ENCODE measurements at regions not wholly inside any gene's neighbourhood (a gene's known extent, or its start where the extent isn't known, plus 50 kb on each side); places are given as distances from the start of the nearest gene placed in this dataset.
"Not testable (repeated sequence)": the region's sequence is repeated elsewhere in the genome, so short reads cannot be mapped to it uniquely, and the experiment has no call there.

GRCh38 chr4:62510228-62510627 lies 1310.1 kb downstream of the ADGRL3 start:
- DNase-seq, result no peak

- DNase-seq, result no peak
Measured at GRCh38 chr4:62500296-62500695, 1300.2 kb downstream of the ADGRL3 start.

GRCh38 chr4:62495032-62495431 lies 1294.9 kb downstream of the ADGRL3 start:
- DNase-seq, result no peak

GRCh38 chr4:62491756-62492155 lies 1291.6 kb downstream of the ADGRL3 start:
- DNase-seq, result not testable (repeated sequence)

- no peak for DNase-seq
Measured at GRCh38 chr4:62490635-62491034, 1290.5 kb downstream of the ADGRL3 start.

- no peak for DNase-seq
Measured at GRCh38 chr4:62487016-62487415, 1286.9 kb downstream of the ADGRL3 start.

GRCh38 chr4:62484357-62484756 lies 1284.2 kb downstream of the ADGRL3 start:
- no peak for DNase-seq

- DNase-seq, result no peak
Measured at GRCh38 chr4:62482355-62482754, 1282.2 kb downstream of the ADGRL3 start.

- no peak for DNase-seq
Measured at GRCh38 chr4:62475596-62475995, 1275.5 kb downstream of the ADGRL3 start.

GRCh38 chr4:62474802-62475201 lies 1274.7 kb downstream of the ADGRL3 start:
- DNase-seq, result no peak

GRCh38 chr4:62471021-62471420 lies 1270.9 kb downstream of the ADGRL3 start:
- no peak for DNase-seq

- DNase-seq, result no peak
Measured at GRCh38 chr4:62470421-62470983, 1270.4 kb downstream of the ADGRL3 start.

GRCh38 chr4:62470020-62470419 lies 1269.9 kb downstream of the ADGRL3 start:
- DNase-seq, result no peak

GRCh38 chr4:62461961-62462360 lies 1261.8 kb downstream of the ADGRL3 start:
- DNase-seq, result no peak

- no peak for DNase-seq
Measured at GRCh38 chr4:62460329-62460728, 1260.2 kb downstream of the ADGRL3 start.

GRCh38 chr4:62457356-62457755 lies 1257.2 kb downstream of the ADGRL3 start:
- no peak for DNase-seq

- DNase-seq, result no peak
Measured at GRCh38 chr4:62455871-62456270, 1255.7 kb downstream of the ADGRL3 start.

GRCh38 chr4:62454535-62454934 lies 1254.4 kb downstream of the ADGRL3 start:
- DNase-seq, result no peak

- DNase-seq, result no peak
Measured at GRCh38 chr4:62450740-62451139, 1250.6 kb downstream of the ADGRL3 start.

GRCh38 chr4:62449538-62449937 lies 1249.4 kb downstream of the ADGRL3 start:
- no peak for DNase-seq

GRCh38 chr4:62448911-62449310 lies 1248.8 kb downstream of the ADGRL3 start:
- no peak for DNase-seq

GRCh38 chr4:62439051-62439450 lies 1238.9 kb downstream of the ADGRL3 start:
- no peak for DNase-seq

- DNase-seq, result no peak
Measured at GRCh38 chr4:62434921-62435320, 1234.8 kb downstream of the ADGRL3 start.

- not testable (repeated sequence) for DNase-seq
Measured at GRCh38 chr4:62431513-62432231, 1231.5 kb downstream of the ADGRL3 start.

- DNase-seq, result no peak
Measured at GRCh38 chr4:62429297-62429696, 1229.2 kb downstream of the ADGRL3 start.

Measured in SHP77 treated with DMSO at 0.1 percent for 48 hours (cell line).